ENCODE measurements at regions not wholly inside any gene's neighbourhood (a gene's known extent, or its start where the extent isn't known, plus 50 kb on each side); places are given as distances from the start of the nearest gene placed in this dataset.

DNA sequence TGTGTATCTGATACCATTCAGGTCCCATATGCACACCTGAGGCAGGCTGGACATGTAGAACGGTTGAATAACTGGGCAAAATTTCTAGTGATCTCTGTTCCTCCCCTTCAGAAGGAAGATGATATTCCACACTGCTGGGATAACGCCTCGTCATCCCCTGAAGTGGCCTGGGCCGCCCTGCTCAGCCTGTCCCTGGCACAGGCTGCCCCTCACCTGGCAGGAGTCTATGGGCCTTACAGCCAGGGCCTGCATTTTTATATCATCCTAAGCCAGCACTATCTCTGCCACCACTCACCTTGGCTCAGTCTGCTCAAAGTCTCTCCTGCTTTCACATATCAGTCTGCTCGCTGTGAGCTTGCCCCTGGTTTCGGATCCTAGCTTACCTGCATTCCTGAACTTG, 209.2 kb downstream of the CSNK2A3 start:
- DNase-seq (ENCODE audit: low read depth, low spot score): no peak
- Histone ChIP-seq H3K4me1 (ENCODE audit: control insufficient read depth in 1 of 2, insufficient read depth in 2 of 2, low read length in 2 of 2) (no peaks in the 10 kb centered on the region), H3K27me3 (ENCODE audit: insufficient read depth, low read length) (no peaks in the 10 kb centered on the region), H3K36me3 (ENCODE audit: control insufficient read depth in 1 of 2, insufficient read depth in 2 of 2, low read length in 2 of 2) (no peaks in the 10 kb centered on the region), H3K27ac (ENCODE audit: low read depth, low read length) (no peak overlapping the region), H3K4me3 (replicated peaks in 1 of 2; ENCODE audit: low read depth in 1 of 2, low read length in 2 of 2) (no peak overlapping the region), H3K79me2 (ENCODE audit: insufficient read depth, low read length) (no peaks in the 10 kb centered on the region), H2AFZ (ENCODE audit: low read depth, low read length, poor library complexity, severe bottlenecking) (no peak overlapping the region), H3K4me2 (ENCODE audit: low read length) (no peak overlapping the region), H3K9ac (ENCODE audit: low read length) (no peak overlapping the region), H3K9me3 (ENCODE audit: control insufficient read depth in 1 of 2, insufficient read depth in 1 of 2, low read depth in 1 of 2, low read length in 2 of 2) (no peaks in the 10 kb centered on the region), H4K20me1 (ENCODE audit: insufficient read depth) (no peaks in the 10 kb centered on the region), H3K9me2 (ENCODE audit: insufficient read depth) (0 out of 2 replicates have a peak, but pooled peaks cover 4% of the 10 kb centered on the region)
- CTCF ChIA-PET: no interaction called here
- intact Hi-C loops (cut with micrococcal nuclease): no loop called here
- RAD21 ChIA-PET (ENCODE audit: low non-redundant PET in 1 of 2, low total read pairs in 2 of 2, uncharacterized antibody in 2 of 2, unreplicated experiment in 2 of 2): no interaction called here
- BruUV-seq (replicated peaks): no TSS peak
- no peak for ATAC-seq
- POLR2A ChIA-PET: no interaction called here
- no peak for TF ChIP-seq SP1 (IDR thresholded peaks at IDR 0.05; ENCODE audit: low read depth)
- TF ChIP-seq CEBPB (IDR thresholded peaks at IDR 0.05; ENCODE audit: low read depth): no peak
- TF ChIP-seq JUND (IDR thresholded peaks at IDR 0.05): no peak
- no peak for TF ChIP-seq YY1 (IDR thresholded peaks at IDR 0.05; ENCODE audit: extremely low read depth, insufficient replicate concordance, low read depth, low read length)
- no peak for TF ChIP-seq ZBTB33 (IDR thresholded peaks at IDR 0.05; ENCODE audit: extremely low read depth, insufficient replicate concordance, low read length)
- no peak for TF ChIP-seq RAD21 (IDR thresholded peaks at IDR 0.05; ENCODE audit: low read depth)
- TF ChIP-seq CBX3 (IDR thresholded peaks at IDR 0.05; ENCODE audit: low read depth): no peak

DNA sequence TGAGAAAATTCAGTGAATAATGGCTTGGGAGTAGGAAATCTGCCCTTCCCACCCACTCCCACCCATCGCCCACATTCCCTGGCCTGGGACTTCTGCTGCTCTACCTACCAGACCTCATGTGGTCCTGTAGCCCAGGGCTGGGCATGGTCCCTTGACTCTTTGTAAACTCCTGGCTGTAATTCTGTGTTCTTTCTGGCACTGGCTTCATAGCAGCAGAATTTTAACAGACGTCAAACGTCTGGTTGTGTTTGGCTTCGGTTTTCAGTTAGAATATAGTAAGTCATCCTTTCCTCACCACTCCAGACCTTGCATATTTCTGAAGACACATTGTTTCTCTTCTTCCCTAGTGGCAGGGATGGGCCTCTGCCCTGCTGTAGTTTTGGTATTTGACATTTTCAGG, 210.6 kb downstream of the CSNK2A3 start:
- Histone ChIP-seq H2AFZ (ENCODE audit: low read depth, low read length, poor library complexity, severe bottlenecking) (no peak overlapping the region), H3K27ac (ENCODE audit: low read depth, low read length) (no peak overlapping the region), H3K9me2 (ENCODE audit: insufficient read depth) (0 out of 2 replicates have a peak, but pooled peaks cover 4% of the 10 kb centered on the region), H4K20me1 (ENCODE audit: insufficient read depth) (no peaks in the 10 kb centered on the region), H3K27me3 (ENCODE audit: insufficient read depth, low read length) (no peaks in the 10 kb centered on the region), H3K9ac (ENCODE audit: low read length) (no peak overlapping the region), H3K79me2 (ENCODE audit: insufficient read depth, low read length) (no peaks in the 10 kb centered on the region), H3K4me1 (ENCODE audit: control insufficient read depth in 1 of 2, insufficient read depth in 2 of 2, low read length in 2 of 2) (no peaks in the 10 kb centered on the region), H3K4me2 (ENCODE audit: low read length) (no peak overlapping the region), H3K9me3 (ENCODE audit: control insufficient read depth in 1 of 2, insufficient read depth in 1 of 2, low read depth in 1 of 2, low read length in 2 of 2) (no peaks in the 10 kb centered on the region), H3K36me3 (ENCODE audit: control insufficient read depth in 1 of 2, insufficient read depth in 2 of 2, low read length in 2 of 2) (no peaks in the 10 kb centered on the region), H3K4me3 (replicated peaks in 1 of 2; ENCODE audit: low read depth in 1 of 2, low read length in 2 of 2) (no peak overlapping the region)
- DNase-seq (ENCODE audit: low read depth, low spot score) (no peak), ATAC-seq (no peak)
- BruUV-seq (replicated peaks): no TSS peak
- CTCF ChIA-PET: no interaction called here
- intact Hi-C loops (cut with micrococcal nuclease): no loop called here
- no peak for TF ChIP-seq POLR2A (IDR thresholded peaks at IDR 0.05; ENCODE audit: borderline replicate concordance, extremely low read depth, insufficient read depth, insufficient read length)
- no peak for TF ChIP-seq ZNF274 (IDR thresholded peaks at IDR 0.05; ENCODE audit: low read depth, low read length)
- TF ChIP-seq, protein P1, sequence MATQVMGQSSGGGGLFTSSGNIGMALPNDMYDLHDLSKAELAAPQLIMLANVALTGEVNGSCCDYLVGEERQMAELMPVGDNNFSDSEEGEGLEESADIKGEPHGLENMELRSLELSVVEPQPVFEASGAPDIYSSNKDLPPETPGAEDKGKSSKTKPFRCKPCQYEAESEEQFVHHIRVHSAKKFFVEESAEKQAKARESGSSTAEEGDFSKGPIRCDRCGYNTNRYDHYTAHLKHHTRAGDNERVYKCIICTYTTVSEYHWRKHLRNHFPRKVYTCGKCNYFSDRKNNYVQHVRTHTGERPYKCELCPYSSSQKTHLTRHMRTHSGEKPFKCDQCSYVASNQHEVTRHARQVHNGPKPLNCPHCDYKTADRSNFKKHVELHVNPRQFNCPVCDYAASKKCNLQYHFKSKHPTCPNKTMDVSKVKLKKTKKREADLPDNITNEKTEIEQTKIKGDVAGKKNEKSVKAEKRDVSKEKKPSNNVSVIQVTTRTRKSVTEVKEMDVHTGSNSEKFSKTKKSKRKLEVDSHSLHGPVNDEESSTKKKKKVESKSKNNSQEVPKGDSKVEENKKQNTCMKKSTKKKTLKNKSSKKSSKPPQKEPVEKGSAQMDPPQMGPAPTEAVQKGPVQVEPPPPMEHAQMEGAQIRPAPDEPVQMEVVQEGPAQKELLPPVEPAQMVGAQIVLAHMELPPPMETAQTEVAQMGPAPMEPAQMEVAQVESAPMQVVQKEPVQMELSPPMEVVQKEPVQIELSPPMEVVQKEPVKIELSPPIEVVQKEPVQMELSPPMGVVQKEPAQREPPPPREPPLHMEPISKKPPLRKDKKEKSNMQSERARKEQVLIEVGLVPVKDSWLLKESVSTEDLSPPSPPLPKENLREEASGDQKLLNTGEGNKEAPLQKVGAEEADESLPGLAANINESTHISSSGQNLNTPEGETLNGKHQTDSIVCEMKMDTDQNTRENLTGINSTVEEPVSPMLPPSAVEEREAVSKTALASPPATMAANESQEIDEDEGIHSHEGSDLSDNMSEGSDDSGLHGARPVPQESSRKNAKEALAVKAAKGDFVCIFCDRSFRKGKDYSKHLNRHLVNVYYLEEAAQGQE (IDR thresholded peaks at IDR 0.05; ENCODE audit: low read depth): no peak
- no peak for TF ChIP-seq ZBTB33 (IDR thresholded peaks at IDR 0.05; ENCODE audit: extremely low read depth, insufficient replicate concordance, low read length)
- POLR2A ChIA-PET: no interaction called here
- RAD21 ChIA-PET (ENCODE audit: low non-redundant PET in 1 of 2, low total read pairs in 2 of 2, uncharacterized antibody in 2 of 2, unreplicated experiment in 2 of 2): no interaction called here

All from HCT116 (cell line).